ENCODE measurements at regions not wholly inside any gene's neighbourhood (a gene's known extent, or its start where the extent isn't known, plus 50 kb on each side); places are given as distances from the start of the nearest gene placed in this dataset.
"Not testable (repeated sequence)": the region's sequence is repeated elsewhere in the genome, so short reads cannot be mapped to it uniquely, and the experiment has no call there.

DNA sequence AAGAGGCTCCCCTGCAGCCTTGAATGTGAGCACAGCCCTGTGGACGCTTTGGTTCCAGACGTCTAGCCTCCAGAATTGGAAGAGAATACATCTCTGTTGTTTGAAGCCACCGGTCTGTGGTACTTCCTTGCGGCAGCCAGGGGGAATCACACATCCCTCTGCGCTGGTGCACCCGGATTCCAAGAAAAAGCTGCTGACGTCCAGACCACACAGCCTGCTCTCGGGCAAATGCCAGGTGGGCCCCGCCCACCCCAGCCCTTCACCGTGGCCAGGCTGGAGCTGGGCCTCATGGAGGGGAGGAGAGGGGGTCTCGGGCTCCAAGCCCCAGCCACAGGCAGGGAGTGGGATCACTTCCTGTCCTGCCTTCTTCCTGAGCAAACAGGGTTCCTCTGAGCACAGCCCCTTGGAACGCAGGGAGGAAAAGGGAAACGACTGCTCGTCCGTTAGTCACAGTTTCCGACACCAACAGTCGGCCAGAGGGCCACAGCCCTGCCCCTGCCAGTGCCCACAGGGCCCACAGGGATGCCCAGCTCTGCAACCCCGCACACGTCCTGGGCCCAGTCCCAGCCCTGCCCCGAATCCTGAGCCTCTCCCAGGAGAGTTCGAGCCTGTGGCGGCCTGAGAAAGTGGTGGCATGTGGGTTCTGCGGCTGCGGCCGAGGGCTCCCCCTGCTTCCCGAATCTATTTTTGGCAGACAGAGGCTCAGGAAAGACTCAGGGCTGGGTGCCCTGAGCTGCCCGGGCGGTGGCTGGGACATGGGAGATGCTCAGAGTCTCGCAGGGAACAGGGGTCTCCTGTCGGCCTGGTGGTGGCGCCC lies 85.3 kb downstream of the RFLNA start:
- peak; percentile 39 for DNase-seq

- DNase-seq: no peak
These were observed 84.6 kb downstream of the RFLNA start for GRCh38 chr12:124379379-124379937.

DNA sequence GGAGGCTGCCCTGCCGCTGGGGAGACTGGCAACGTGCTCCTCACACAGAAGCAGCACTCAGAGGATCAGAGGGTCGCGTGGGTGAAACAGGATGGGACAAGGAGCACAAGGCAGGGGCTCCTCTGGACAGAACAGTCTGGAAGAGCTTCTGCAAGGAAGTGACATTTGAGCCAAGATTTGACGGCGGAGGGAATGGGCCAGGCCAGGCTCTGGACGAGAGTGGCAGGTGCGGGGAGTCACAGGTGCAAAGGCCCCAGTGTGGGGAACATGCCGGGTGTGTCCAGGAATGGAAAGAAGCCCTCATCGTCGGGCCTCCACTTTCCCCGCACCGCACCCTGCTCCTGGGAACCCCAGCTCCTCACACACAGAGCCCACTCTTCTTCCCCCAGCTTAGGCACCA lies 84.0 kb downstream of the RFLNA start:
- DNase-seq: no peak

DNA sequence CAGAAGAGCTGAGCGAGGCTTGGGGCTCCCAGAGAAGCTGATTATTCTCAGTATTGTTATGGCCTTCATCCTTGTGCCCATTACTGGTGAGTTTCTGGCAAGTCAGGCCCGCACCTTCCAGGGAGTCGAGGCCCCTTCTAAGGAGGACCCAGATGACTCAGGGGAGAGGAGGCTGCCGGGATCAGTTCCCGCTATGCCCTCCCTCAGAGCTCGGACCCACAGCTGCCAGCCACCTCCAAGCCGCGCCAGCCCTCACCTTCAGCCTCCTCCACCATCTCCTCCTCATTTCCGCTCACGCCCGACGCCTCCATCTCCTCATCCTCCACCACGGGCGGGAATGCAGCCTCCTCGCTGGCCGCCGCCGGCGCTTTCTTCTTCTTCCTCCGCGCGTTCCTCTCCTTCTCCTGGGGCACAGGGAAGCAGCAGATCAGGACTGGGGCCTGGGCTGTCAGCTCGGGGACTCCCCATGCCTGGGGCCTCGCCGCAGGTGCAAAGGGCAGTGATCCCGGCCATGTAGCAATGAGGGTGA lies 83.2 kb downstream of the RFLNA start:
- DNase-seq: no peak

DNA sequence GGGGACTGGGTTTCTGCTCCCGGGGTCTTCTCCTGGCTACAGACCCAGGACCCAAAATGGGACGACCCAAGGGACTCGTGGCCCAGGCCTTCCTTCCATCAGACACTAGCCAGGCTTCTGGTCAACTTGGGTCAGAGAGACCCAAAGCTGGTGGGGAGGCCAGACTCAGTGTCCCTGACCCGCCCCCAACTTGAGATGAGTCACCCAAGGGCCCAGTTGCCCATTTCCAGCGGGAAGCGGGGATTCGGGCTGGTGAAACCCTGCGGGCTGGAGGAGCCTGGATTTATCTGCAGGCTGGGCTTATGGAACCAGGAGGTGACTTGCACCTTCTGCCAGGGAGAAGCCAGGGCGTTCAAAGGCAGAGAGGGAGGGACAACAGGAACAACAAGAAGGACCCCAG lies 81.5 kb downstream of the RFLNA start:
- DNase-seq: no peak

DNA sequence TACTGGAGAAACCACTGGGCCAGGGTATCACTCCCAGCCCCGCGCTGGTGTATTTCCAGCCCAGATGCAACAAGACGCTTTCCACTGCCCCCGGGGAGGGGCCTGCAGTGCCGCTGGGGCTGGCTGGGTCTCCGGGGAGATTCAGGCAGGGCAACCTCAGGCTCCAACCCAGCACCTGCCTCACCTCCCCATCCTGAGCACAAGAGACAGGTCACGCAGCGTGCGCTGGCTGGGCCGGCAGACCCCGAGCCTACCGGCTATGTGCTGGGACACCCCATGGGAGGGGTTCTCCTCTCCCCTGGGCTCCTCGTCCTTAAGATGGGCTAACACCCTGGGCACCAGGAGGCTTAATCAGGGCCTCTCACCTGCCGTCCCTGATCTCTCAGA lies 80.9 kb downstream of the RFLNA start:
- DNase-seq: no peak

GRCh38 chr12:124375141-124375788 lies 80.4 kb downstream of the RFLNA start:
- no peak for DNase-seq

DNA sequence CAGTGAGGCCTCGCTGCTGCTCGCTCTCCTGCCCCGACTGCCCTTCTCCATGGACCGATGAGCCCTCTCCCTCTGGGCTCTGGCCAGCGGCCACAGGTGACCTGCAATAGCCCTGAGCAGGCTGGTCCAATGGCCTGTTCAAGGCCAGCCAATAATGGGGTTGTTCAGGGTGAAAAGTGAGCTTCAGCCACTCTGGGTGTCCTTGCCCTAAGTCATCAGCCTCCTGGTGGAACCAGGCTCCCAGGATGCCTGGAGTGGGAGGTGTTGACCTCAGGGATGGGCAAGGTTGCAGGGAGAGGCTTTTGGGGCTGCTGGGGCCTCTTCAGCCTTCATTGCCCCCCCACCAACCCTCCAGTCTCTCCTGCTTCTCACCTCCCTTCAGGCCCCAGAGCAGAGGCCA lies 79.7 kb downstream of the RFLNA start:
- no peak for DNase-seq

DNA sequence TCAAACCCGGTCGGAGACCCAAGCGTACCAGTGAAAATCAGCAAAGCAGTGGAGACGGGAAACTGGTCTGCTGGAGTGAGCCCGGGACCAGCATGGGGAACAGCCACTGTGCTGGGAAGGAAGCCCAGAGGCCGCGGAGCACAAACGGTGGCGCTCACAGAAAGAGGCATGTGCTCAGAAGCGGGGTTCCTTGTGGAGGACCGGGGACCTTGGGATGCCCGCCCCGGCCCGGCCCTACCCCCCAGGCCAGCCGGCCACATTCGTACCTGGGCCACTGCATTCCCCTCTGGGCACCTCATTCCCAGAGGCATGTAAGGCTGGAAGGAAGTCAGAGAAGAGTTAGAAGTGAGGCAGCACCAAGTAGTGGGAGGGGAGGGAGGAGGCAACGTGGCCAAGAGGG lies 79.3 kb downstream of the RFLNA start:
- no peak for DNase-seq

- DNase-seq: not testable (repeated sequence)
These were observed 78.8 kb downstream of the RFLNA start for GRCh38 chr12:124373701-124374100.

GRCh38 chr12:124372831-124373230 lies 77.9 kb downstream of the RFLNA start:
- no peak for DNase-seq

DNA sequence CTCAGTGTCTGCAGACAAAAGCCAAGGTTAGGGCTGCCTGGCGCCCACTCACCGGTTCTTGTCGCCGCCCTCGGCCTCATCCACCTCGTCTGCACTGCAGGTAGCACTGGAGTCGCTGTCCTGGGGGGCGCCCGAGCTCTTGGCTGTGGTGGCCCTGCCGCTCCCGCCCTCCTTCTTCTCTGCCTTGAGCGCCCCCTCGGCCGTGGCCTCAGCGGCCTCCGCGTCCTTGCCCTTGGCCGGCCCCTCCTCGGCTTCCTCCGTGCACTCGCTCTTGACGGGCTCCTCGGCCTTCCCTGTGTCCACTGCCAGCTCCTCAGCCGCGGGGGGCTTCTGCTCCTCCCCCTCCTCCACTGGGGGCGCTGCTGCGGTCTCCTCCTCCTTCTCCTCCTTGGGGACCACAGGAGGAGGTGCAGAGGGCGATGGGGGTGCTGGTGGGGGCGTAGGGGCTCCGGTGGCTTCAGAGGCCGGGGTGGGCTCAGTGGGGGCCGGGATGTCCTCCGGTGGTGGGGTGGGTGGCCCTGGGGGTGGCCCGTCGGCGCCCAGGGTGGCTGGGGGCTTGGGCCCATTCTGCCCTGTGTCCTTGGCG lies 77.2 kb downstream of the RFLNA start:
- no peak for DNase-seq

GRCh38 chr12:124371366-124371765 lies 76.5 kb downstream of the RFLNA start:
- DNase-seq: no peak

DNA sequence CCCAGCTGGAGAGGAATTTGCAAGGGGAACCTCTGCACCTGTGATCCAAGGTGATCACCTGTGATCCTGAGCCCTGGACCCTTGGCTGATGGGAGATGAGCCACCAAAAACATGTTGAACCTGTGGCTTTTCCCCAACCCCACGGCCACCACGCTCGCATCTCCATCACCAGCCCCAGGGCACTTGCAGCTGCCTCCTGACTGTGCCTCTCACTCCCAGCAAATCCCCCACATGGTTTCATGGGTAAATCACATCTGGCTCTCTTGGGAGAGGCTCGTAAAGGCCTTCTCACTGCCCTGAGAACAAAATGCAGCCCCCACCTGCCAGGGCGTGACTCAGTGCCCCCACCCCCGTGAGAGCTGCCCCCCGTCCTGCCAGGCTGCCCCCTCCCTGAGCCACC lies 76.0 kb downstream of the RFLNA start:
- no peak for DNase-seq

GRCh38 chr12:124370384-124370783 lies 75.5 kb downstream of the RFLNA start:
- DNase-seq: no peak

GRCh38 chr12:124369827-124370378 lies 75.0 kb downstream of the RFLNA start:
- DNase-seq: no peak

- no peak for DNase-seq
These were observed 74.3 kb downstream of the RFLNA start for GRCh38 chr12:124369055-124369826.

- no peak for DNase-seq
These were observed 73.6 kb downstream of the RFLNA start for GRCh38 chr12:124368421-124369032.

- no peak for DNase-seq
These were observed 71.0 kb downstream of the RFLNA start for GRCh38 chr12:124365726-124366430.

Measured in CD4-positive, alpha-beta T cell treated with Interleukin-15 for 1 hour (primary cell).